Activated CD8-positive, alpha-beta T cell treated with anti-CD3 and anti-CD28 coated beads for 36 hours (primary cell): ENCODE measurements at regions not wholly inside any gene's neighbourhood (a gene's known extent, or its start where the extent isn't known, plus 50 kb on each side); places are given as distances from the start of the nearest gene placed in this dataset.

Experiments used
- ATAC-seq: fragments of 200-7000 bp; cut with Tn5 transposase; one replicate; pipeline ENCODE4 v1.10.0; 2021; ENCODE audit warnings: mild to moderate bottlenecking, moderate library complexity
- CTCF ChIA-PET: fragments of 350-600 bp; sonication (Branson Sonifier 250); formaldehyde crosslinking; loops from one replicate; lab custom pipeline; 2021; ENCODE audit warnings: antibody characterized with exemption; lab: Charles Lee
- POLR2A ChIA-PET: fragments of 350-600 bp; sonication (Branson Sonifier 250); formaldehyde crosslinking; loops from one replicate; lab custom pipeline; 2021; ENCODE audit warnings: antibody characterized with exemption; lab: Charles Lee
- DNase-seq: peaks from one replicate; pipeline ENCODE4 v3.0.0-alpha.2; 2020
- H3K27ac Mint-ChIP-seq: one replicate; pipeline ENCODE4 v1.8.0; 2021; ENCODE audit warnings: mild to moderate bottlenecking, mixed read lengths
- H3K27me3 Mint-ChIP-seq: one replicate; pipeline ENCODE4 v1.8.0; 2021; ENCODE audit warnings: mixed read lengths
- H3K36me3 Mint-ChIP-seq: one replicate; pipeline ENCODE4 v1.8.0; 2021; ENCODE audit warnings: low read depth, mixed read lengths
- H3K4me1 Mint-ChIP-seq: one replicate; pipeline ENCODE4 v1.8.0; 2021; ENCODE audit warnings: low read depth, mixed read lengths
- H3K4me3 Mint-ChIP-seq: one replicate; pipeline ENCODE4 v1.8.0; 2021; ENCODE audit warnings: mild to moderate bottlenecking, moderate library complexity, mixed read lengths
- H3K9me3 Mint-ChIP-seq: one replicate; pipeline ENCODE4 v1.8.0; 2021; ENCODE audit warnings: mixed read lengths
- CTCF ChIP-seq: fragments of 200-600 bp; IDR thresholded peaks from one replicate; pipeline ENCODE4 v1.8.0; 2022; ENCODE audit warnings: antibody characterized with exemption, mild to moderate bottlenecking
- intact Hi-C: fragments of 100-400 bp; cut with micrococcal nuclease; formaldehyde crosslinking; loops from one replicate; pipeline ENCODE4 v1.10.0; 2022

- Mint-ChIP-seq H3K9me3 (no peaks in the 10 kb centered on the region), H3K27me3 (no peaks in the 10 kb centered on the region), H3K36me3 (no peaks in the 10 kb centered on the region), H3K27ac (no peak overlapping the region), H3K4me3 (no peak overlapping the region), H3K4me1 (peaks cover 54% of the 10 kb centered on the region)
- intact Hi-C loops, result no loop called here
- ChIA-PET CTCF (interaction anchor here (1.8 to 7.1 kb wide), 2 partner anchors 13 to 123 kb away, joined by 5 to 41 read pairs; no protein-coding TSS in a partner anchor), POLR2A (interaction anchor here (1.3 kb wide), 1 partner anchor 8 kb away, joined by 4 read pairs; no protein-coding TSS in a partner anchor)
- ATAC-seq (no peak), DNase-seq (no peak)
- TF ChIP-seq CTCF, result no peak
Observed at GRCh38 chr13:40192452-40192851, 474.0 kb downstream of the FOXO1 start.

GRCh38 chr13:40192858-40193257 is 473.6 kb downstream of the FOXO1 start:
- ATAC-seq, result no peak
- Mint-ChIP-seq H3K9me3 (no peaks in the 10 kb centered on the region), H3K4me3 (no peak overlapping the region), H3K36me3 (no peaks in the 10 kb centered on the region), H3K4me1 (peaks cover 50% of the 10 kb centered on the region), H3K27ac (no peak overlapping the region), H3K27me3 (no peaks in the 10 kb centered on the region)
- no peak for DNase-seq
- intact Hi-C loops, result no loop called here
- CTCF ChIA-PET, result interaction anchor here (1.8 to 7.1 kb wide), 2 partner anchors 13 to 124 kb away, joined by 5 to 41 read pairs; no protein-coding TSS in a partner anchor
- POLR2A ChIA-PET, result no interaction called here
- TF ChIP-seq CTCF, result no peak

GRCh38 chr13:40193286-40194223 is 472.9 kb downstream of the FOXO1 start:
- H3K36me3 Mint-ChIP-seq, result no peaks in the 10 kb centered on the region
- no peak for ATAC-seq
- H3K27ac Mint-ChIP-seq, result no peak overlapping the region
- CTCF ChIA-PET, result interaction anchor here (1.8 to 7.1 kb wide), 2 partner anchors 12 to 124 kb away, joined by 5 to 41 read pairs; no protein-coding TSS in a partner anchor
- no peaks in the 10 kb centered on the region for H3K9me3 Mint-ChIP-seq
- H3K27me3 Mint-ChIP-seq, result no peaks in the 10 kb centered on the region
- TF ChIP-seq CTCF, result no peak
- H3K4me1 Mint-ChIP-seq, result peaks cover 43% of the 10 kb centered on the region
- H3K4me3 Mint-ChIP-seq, result no peak overlapping the region
- POLR2A ChIA-PET, result no interaction called here
- DNase-seq, result no peak
- intact Hi-C loops, result no loop called here

GRCh38 chr13:40194224-40194806 is 472.1 kb downstream of the FOXO1 start:
- Mint-ChIP-seq H3K4me1 (peaks cover 35% of the 10 kb centered on the region), H3K9me3 (no peaks in the 10 kb centered on the region), H3K4me3 (no peak overlapping the region), H3K27me3 (no peaks in the 10 kb centered on the region), H3K36me3 (no peaks in the 10 kb centered on the region), H3K27ac (no peak overlapping the region)
- intact Hi-C loops, result no loop called here
- no peak for TF ChIP-seq CTCF
- ChIA-PET CTCF (interaction anchor here (1.1 to 7.1 kb wide), 3 partner anchors 11 to 252 kb away, joined by 3 to 41 read pairs (median 5); no protein-coding TSS in a partner anchor), POLR2A (interaction anchor here (0.6 to 1.3 kb wide), 4 partner anchors 11 to 471 kb away, joined by 3 read pairs; no protein-coding TSS in a partner anchor)
- DNase-seq (no peak), ATAC-seq (no peak)
